OCI-LY7 (cell line): ENCODE measurements at regions not wholly inside any gene's neighbourhood (a gene's known extent, or its start where the extent isn't known, plus 50 kb on each side); places are given as distances from the start of the nearest gene placed in this dataset.

Experiments
- CTCF ChIP-seq: fragments of 200-600 bp; sonication (generic); conservative IDR thresholded peaks from 2 replicates; pipeline ENCODE4 v1.5.1; 2014; ENCODE audit warnings: mild to moderate bottlenecking, antibody characterized with exemption, low read length, moderate library complexity, mixed read lengths
- EZH2phosphoT487 ChIP-seq: fragments of 200-600 bp; sonication (generic); IDR thresholded peaks from 2 replicates; pipeline ENCODE4 v1.6.1; 2018; ENCODE audit warnings: low read depth, borderline replicate concordance, mild to moderate bottlenecking, mixed run types, antibody characterized with exemption, low read length, moderate library complexity, mixed read lengths

- TF ChIP-seq CTCF (no peak), EZH2phosphoT487 (no peak)
These were observed 471.4 kb downstream of the ADRA2A start for GRCh38 chr10:111548084-111548726.
